Epithelial cell of proximal tubule (primary cell): ENCODE measurements at regions not wholly inside any gene's neighbourhood (a gene's known extent, or its start where the extent isn't known, plus 50 kb on each side); places are given as distances from the start of the nearest gene placed in this dataset.

Experiments used
- DNase-seq: peaks from one replicate; pipeline ENCODE4 v3.0.0-alpha.2; 2011; ENCODE audit warnings: low read depth
- H3K4me3 ChIP-seq: 2 replicates; pipeline ENCODE4 v1.5.1; 2011; ENCODE audit warnings: low read depth, mild to moderate bottlenecking, low read length
- TF ChIP-seq, protein P1 (sequence below): conservative IDR thresholded peaks from 2 replicates; pipeline ENCODE4 v1.5.1; 2012; ENCODE audit warnings: low read depth, mild to moderate bottlenecking, low read length

GRCh38 chr18:10308154-10308553 is 146.3 kb upstream of the APCDD1 start:
- TF ChIP-seq, protein P1, sequence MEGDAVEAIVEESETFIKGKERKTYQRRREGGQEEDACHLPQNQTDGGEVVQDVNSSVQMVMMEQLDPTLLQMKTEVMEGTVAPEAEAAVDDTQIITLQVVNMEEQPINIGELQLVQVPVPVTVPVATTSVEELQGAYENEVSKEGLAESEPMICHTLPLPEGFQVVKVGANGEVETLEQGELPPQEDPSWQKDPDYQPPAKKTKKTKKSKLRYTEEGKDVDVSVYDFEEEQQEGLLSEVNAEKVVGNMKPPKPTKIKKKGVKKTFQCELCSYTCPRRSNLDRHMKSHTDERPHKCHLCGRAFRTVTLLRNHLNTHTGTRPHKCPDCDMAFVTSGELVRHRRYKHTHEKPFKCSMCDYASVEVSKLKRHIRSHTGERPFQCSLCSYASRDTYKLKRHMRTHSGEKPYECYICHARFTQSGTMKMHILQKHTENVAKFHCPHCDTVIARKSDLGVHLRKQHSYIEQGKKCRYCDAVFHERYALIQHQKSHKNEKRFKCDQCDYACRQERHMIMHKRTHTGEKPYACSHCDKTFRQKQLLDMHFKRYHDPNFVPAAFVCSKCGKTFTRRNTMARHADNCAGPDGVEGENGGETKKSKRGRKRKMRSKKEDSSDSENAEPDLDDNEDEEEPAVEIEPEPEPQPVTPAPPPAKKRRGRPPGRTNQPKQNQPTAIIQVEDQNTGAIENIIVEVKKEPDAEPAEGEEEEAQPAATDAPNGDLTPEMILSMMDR, result no peak
- no peak for DNase-seq
- H3K4me3 ChIP-seq, result no peak overlapping the region

DNA sequence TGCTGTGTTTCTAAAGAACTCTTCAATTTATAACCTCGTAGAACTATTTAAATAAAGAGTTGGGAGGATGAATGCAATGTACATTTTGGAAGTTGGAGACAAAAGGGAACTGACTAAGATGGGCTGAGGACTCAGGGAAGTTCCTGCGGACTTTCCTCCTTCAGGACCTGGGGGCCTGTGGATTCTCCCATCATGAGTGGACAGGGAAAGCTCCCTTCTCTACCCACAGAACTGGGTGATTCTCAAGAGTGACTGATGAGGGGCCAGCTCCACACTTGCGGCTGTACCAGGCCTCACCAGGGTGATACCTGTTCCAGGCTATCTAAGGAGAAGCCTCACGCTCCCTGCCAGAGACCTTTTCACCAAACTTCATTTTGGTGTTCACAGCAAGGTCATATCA is 143.8 kb upstream of the APCDD1 start:
- DNase-seq, result no peak
- TF ChIP-seq, protein P1, result no peak
- no peak overlapping the region for H3K4me3 ChIP-seq

DNA sequence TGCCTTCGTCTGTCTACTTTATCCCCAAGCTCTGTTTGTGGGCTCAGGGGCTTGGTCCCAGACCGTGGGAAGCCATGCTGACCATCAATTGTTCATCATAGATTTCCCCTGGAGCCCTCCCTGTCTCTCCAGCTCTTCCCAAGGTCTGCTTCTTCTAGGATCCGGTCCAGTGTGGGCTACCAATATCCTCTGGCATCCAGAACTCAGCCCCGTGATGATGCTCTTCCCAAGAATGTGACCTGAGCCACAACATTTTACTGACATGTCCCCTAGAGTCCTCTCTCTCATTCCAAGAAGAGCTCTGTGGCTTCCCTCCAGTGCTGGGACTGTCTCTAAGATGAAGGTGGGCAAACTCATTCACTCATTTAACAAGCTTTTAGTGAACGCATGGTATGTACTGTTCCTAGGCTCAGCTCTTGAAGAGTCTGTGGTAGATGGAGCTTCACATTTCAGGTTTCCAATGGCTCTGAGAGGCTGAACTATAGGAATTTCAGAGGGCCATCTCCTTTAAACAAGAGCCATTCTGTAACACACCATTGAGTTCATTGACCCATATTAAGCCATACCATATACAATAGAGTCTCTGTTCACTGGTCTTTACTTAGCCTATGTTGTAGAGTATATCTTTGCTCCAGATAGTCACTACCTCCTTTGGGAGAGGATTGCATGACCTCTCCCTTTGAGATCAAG is 142.0 kb upstream of the APCDD1 start:
- no peak for DNase-seq
- TF ChIP-seq, protein P1, result no peak
- H3K4me3 ChIP-seq, result no peak overlapping the region

GRCh38 chr18:10313016-10313342 is 141.5 kb upstream of the APCDD1 start:
- TF ChIP-seq, protein P1, result no peak
- DNase-seq, result no peak
- no peak overlapping the region for H3K4me3 ChIP-seq

DNA sequence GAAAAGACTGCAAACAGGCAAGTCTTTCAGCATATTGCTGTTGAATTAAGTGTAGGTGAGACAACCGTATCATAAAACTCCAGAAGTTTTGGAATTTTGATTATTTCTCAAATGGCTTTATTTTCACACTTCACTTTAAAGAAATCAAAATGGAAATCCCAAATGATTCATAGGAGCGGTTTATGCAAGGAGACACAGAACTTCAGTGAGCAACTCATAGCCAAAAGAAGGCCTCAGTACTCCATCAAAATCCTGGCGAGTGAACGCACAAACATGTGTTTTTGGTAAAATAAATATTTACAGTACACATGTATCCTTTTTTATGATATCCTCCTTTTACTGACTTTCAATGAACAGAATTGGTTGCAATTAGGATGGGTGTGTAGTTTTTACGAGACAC is 140.4 kb upstream of the APCDD1 start:
- TF ChIP-seq, protein P1, result no peak
- no peak for DNase-seq
- H3K4me3 ChIP-seq, result no peak overlapping the region

DNA sequence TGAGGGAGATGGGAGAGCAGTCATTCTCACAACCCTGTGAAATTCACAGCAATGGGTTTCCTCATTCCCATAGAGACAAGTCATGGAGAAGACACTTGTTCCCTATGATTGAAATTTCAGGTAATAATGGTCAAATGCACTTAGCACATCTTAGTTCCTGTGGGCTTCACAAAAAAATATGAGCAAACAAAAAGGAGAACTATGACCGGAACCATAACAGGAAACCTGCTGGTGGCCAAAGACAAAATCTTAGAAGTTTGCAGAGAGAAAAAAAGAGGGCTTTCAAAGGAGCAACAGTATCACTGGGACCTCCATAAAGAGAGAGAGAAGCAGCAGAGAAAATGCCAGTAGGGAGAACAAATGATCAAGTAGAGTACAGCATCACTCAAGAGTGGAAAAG is 138.9 kb upstream of the APCDD1 start:
- no peak overlapping the region for H3K4me3 ChIP-seq
- TF ChIP-seq, protein P1, result no peak
- no peak for DNase-seq

DNA sequence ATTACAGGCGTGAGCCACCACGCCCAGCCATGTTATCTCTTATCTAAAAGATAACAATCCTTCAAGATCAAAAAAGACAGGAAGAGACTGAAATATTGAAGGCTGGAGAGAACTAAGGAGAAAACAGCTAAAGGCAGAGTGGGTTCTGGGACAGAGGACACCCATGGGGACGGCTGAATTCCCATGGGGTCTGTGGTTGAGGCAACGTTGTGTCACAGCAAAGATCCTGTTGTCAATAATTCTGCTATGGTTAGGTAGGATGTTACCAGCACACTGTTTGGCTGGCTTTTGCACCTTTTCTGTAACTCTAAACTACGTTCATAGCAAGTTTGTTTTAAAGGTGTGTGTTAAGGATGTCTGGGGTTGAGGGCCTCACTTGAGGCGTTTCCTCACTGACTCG is 137.7 kb upstream of the APCDD1 start:
- TF ChIP-seq, protein P1, result no peak

More for the DNA sequence above, 137.7 kb upstream of the APCDD1 start:
- DNase-seq, result no peak
- H3K4me3 ChIP-seq, result no peak overlapping the region
